ENCODE measurements at regions not wholly inside any gene's neighbourhood (a gene's known extent, or its start where the extent isn't known, plus 50 kb on each side); places are given as distances from the start of the nearest gene placed in this dataset.

DNA sequence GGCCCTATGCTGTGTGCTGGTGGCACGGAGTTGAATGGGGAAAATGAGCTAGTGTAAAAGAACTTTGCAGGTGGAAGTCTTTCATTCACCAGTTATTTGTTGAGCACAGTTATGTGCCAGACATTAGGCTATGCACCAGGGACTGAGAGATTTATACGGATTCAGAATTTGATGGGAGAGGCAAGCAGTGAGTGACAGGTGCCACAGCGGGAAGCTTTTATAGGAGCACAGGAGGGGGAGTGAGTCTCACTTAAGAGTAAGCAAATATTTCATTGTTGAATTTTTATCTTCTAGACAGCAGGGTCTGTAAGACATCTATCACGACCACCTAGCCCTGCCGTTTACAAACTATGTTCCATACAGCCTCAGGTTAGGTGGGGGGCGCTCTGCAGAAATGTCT is 320.6 kb downstream of the SNAPC1 start:
- peaks cover 4% of the 10 kb centered on the region for H3K36me3 Mint-ChIP-seq
- no peak overlapping the region for H3K27ac Mint-ChIP-seq
- H3K4me1 Mint-ChIP-seq: no peaks in the 10 kb centered on the region
- TF ChIP-seq, protein P1, sequence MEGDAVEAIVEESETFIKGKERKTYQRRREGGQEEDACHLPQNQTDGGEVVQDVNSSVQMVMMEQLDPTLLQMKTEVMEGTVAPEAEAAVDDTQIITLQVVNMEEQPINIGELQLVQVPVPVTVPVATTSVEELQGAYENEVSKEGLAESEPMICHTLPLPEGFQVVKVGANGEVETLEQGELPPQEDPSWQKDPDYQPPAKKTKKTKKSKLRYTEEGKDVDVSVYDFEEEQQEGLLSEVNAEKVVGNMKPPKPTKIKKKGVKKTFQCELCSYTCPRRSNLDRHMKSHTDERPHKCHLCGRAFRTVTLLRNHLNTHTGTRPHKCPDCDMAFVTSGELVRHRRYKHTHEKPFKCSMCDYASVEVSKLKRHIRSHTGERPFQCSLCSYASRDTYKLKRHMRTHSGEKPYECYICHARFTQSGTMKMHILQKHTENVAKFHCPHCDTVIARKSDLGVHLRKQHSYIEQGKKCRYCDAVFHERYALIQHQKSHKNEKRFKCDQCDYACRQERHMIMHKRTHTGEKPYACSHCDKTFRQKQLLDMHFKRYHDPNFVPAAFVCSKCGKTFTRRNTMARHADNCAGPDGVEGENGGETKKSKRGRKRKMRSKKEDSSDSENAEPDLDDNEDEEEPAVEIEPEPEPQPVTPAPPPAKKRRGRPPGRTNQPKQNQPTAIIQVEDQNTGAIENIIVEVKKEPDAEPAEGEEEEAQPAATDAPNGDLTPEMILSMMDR (IDR thresholded peaks at IDR 0.05; ENCODE audit: unreplicated experiment): no peak
- peaks cover 13% of the 10 kb centered on the region for H3K9me3 Mint-ChIP-seq
- H3K27me3 Mint-ChIP-seq (ENCODE audit: low read depth): peaks cover 2% of the 10 kb centered on the region
- no peak overlapping the region for H3K4me3 Mint-ChIP-seq
- DNase-seq (ENCODE audit: low spot score in 2 of 2, unreplicated experiment in 2 of 2): no peak

DNA sequence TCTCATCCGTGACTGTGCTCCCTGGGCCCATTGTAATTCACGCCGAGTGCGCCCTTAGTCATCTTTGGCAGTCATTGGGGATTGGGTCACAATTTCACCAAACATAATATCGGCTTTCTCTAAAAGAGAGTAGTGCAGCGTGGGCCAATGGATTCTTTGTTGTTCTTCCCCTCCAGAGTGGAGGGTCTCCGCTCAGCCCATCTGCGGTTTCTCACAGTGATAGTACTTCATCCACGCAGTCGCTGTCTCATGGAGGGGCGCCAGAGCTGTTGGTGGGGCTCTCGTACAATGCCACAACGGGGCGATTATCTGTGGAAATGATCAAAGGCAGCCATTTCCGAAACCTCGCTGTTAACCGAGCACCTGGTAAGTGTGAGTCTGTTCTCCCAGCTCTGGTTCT is 321.8 kb downstream of the SNAPC1 start:
- Mint-ChIP-seq H3K27me3 (ENCODE audit: low read depth) (peaks cover 2% of the 10 kb centered on the region), H3K4me3 (no peak overlapping the region), H3K9me3 (peaks cover 13% of the 10 kb centered on the region), H3K4me1 (no peaks in the 10 kb centered on the region), H3K36me3 (peaks cover 4% of the 10 kb centered on the region), H3K27ac (no peak overlapping the region)
- no peak for DNase-seq (ENCODE audit: low spot score in 2 of 2, unreplicated experiment in 2 of 2)
- TF ChIP-seq, protein P1 (IDR thresholded peaks at IDR 0.05; ENCODE audit: unreplicated experiment): no peak

DNA sequence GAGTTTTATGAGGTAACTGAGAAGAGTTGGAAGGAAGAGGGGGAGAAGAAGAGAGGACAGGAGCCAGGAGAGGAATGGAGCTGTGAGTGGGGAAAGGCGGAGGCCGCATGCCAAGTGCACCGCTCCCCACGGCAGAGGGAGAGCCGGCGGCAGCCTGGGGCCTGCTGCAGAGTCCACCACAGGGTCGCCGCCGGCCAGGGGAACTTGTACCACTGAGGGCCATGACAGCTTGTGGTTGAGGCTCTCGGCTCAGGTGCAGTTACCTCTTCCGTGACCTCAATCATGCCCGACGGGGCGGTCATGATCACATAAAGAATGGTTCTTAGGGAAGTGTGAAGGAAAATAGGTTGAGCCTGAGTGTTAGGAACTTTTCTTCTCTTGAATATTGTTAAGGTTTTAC is 325.0 kb downstream of the SNAPC1 start:
- Mint-ChIP-seq H3K27ac (no peak overlapping the region), H3K9me3 (peaks cover 24% of the 10 kb centered on the region), H3K4me1 (no peaks in the 10 kb centered on the region), H3K36me3 (peaks cover 4% of the 10 kb centered on the region), H3K4me3 (no peak overlapping the region), H3K27me3 (ENCODE audit: low read depth) (peaks cover 2% of the 10 kb centered on the region)
- DNase-seq (ENCODE audit: low spot score in 2 of 2, unreplicated experiment in 2 of 2): no peak
- TF ChIP-seq, protein P1 (IDR thresholded peaks at IDR 0.05; ENCODE audit: unreplicated experiment): no peak

DNA sequence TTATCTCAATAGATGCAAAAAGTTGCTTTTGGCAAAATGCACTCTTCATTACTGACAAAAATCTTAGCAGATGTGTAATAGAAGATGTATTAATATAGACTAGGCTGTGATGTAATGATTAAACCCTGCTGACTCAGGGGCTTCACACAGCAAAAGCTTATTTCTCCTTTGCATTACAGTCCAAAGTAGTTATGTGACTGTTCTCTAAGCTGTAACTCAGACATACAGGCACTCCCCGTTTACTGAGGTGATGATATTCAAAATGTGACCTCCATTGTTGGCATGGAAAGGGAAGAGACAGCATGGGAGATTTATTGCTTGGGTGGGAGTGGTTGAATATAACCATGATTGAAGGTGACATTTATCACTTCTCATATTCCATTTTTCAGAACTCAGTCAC is 331.5 kb downstream of the SNAPC1 start:
- DNase-seq (ENCODE audit: low spot score in 2 of 2, unreplicated experiment in 2 of 2): no peak
- H3K4me3 Mint-ChIP-seq: no peak overlapping the region
- no peaks in the 10 kb centered on the region for H3K4me1 Mint-ChIP-seq
- no peaks in the 10 kb centered on the region for H3K27me3 Mint-ChIP-seq (ENCODE audit: low read depth)
- no peaks in the 10 kb centered on the region for H3K36me3 Mint-ChIP-seq
- peaks cover 12% of the 10 kb centered on the region for H3K9me3 Mint-ChIP-seq
- H3K27ac Mint-ChIP-seq: no peak overlapping the region
- TF ChIP-seq, protein P1 (IDR thresholded peaks at IDR 0.05; ENCODE audit: unreplicated experiment): no peak

DNA sequence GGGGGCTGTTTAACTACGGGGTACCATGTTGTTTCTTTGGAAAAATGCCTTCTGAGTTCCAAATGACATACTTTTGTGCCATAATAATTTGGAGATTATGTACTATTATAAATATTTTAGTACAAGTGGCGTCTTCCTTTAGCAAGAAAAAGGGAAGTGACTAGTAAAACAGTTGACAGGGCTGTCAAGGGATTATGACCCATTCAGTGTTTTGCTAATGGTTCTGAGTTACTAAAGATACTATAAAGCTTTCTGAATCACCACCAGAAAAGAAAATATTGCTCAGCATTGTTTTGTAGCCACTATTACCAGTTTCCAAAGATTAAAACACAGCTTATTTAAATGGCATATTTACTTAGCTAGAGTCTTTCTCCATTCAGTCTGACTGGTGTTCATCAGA is 334.9 kb downstream of the SNAPC1 start:
- H3K4me3 Mint-ChIP-seq: no peak overlapping the region
- no peak for DNase-seq (ENCODE audit: low spot score in 2 of 2, unreplicated experiment in 2 of 2)

More for the DNA sequence above, 334.9 kb downstream of the SNAPC1 start:
- no peak overlapping the region for H3K27ac Mint-ChIP-seq
- H3K27me3 Mint-ChIP-seq (ENCODE audit: low read depth): no peaks in the 10 kb centered on the region
- TF ChIP-seq, protein P1 (IDR thresholded peaks at IDR 0.05; ENCODE audit: unreplicated experiment): no peak
- no peaks in the 10 kb centered on the region for H3K36me3 Mint-ChIP-seq
- no peaks in the 10 kb centered on the region for H3K4me1 Mint-ChIP-seq
- H3K9me3 Mint-ChIP-seq: no peaks in the 10 kb centered on the region
